ENCODE measurements at regions not wholly inside any gene's neighbourhood (a gene's known extent, or its start where the extent isn't known, plus 50 kb on each side); places are given as distances from the start of the nearest gene placed in this dataset.

DNA sequence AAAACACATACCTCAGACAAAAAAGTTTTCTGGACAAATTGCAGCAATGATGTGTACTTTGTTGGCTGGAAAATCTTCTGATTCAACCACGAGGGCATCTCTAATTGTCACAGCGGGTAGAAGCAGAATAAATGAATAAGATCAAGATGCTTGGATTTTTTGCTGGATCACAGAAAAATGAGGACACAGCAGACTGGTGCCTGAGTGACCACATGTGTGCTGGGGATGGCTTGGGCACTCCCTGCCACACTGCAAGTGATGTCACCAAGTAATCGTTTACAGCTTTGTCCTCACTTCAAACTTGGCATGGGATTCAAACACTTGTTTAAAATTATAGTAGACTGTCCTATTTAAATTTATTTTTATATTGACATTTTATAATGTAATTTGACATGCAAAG is 557.0 kb downstream of the SPRY1 start:
- no peak overlapping the region for H3K4me3 ChIP-seq
- intact Hi-C loops (cut with DNase I), result no loop called here
- TF ChIP-seq POLR2A (IDR thresholded peaks at IDR 0.05), result no peak
- no peak for TF ChIP-seq CTCF (IDR thresholded peaks at IDR 0.05)
- H3K36me3 ChIP-seq, result no peaks in the 10 kb centered on the region
- H3K9me3 ChIP-seq, result no peaks in the 10 kb centered on the region
- no peaks in the 10 kb centered on the region for H3K27me3 ChIP-seq
- 77% methylated on average over 3 of the region's 3 CpGs for WGBS (ENCODE audit: insufficient coverage, low coverage, low lambda C conversion rate, missing lambda C conversion rate)
- H3K27ac ChIP-seq, result no peak overlapping the region
- DNase-seq (no peak), ATAC-seq (no peak)
- H3K4me1 ChIP-seq, result no peaks in the 10 kb centered on the region

DNA sequence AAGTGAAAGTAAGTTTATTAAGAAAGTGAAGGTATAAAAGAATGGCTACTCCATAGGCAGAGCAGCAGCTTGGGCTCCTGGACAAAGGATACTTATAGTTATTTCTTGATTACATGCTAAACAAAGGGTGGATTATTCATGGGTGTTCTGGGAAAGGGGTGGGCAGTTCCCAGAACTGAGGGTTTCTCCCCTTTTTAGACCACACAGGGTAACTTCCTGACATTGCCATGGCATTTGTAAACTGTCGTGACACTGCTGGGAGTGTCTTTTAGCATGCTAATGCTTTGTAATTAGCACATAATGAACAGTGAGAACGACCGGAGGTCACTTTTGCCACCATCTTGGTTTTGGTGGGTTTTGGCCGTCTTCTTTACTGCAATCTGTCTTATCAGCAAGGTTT is 557.6 kb downstream of the SPRY1 start:
- no CpG with 5 or more reads among the region's 4 CpGs for WGBS (ENCODE audit: insufficient coverage, low coverage, low lambda C conversion rate, missing lambda C conversion rate)
- no peak overlapping the region for H3K27ac ChIP-seq
- DNase-seq (no peak), ATAC-seq (no peak)
- no peak overlapping the region for H3K4me3 ChIP-seq
- H3K27me3 ChIP-seq, result no peaks in the 10 kb centered on the region
- no peaks in the 10 kb centered on the region for H3K4me1 ChIP-seq
- intact Hi-C loops (cut with DNase I), result no loop called here
- H3K9me3 ChIP-seq, result no peaks in the 10 kb centered on the region
- H3K36me3 ChIP-seq, result no peaks in the 10 kb centered on the region
- TF ChIP-seq POLR2A (IDR thresholded peaks at IDR 0.05) (no peak), CTCF (IDR thresholded peaks at IDR 0.05) (no peak)

DNA sequence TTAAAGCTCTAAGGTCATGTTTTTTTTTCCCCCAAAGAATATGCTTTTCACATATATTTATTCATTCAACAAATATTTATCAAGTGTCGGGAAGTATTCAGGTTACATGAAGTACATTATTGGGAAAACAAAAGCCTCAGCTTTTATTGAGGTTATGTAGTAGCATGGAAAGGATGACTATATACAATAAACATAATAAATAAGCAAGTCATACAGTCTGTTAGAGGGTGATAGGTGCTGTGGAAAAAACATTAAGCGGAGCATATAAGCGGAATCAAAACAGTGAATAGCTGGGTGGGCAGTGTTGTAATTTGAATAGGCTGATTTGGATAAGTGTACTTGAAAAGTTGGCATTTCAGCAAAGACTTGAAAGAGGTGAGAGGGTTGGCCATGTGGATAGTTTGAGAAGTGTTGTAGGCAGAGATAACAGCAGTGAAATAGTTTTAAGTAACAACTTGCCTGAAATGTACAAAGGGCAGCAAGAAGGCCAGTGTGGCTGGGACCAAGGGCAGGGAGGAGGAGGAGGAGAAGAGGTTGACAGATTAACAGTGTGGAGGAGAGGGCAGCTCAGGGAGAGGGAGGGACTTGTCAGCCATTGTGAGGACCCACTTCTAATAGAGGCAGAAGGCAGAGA is 558.7 kb downstream of the SPRY1 start:
- H3K9me3 ChIP-seq, result no peaks in the 10 kb centered on the region
- no peak for DNase-seq
- no peaks in the 10 kb centered on the region for H3K27me3 ChIP-seq
- WGBS (ENCODE audit: insufficient coverage, low coverage, low lambda C conversion rate, missing lambda C conversion rate), result 86% methylated on average over 3 of the region's 3 CpGs
- no peak for TF ChIP-seq POLR2A (IDR thresholded peaks at IDR 0.05)
- no peak for TF ChIP-seq CTCF (IDR thresholded peaks at IDR 0.05)
- intact Hi-C loops (cut with DNase I), result no loop called here
- H3K4me1 ChIP-seq, result no peaks in the 10 kb centered on the region
- H3K36me3 ChIP-seq, result no peaks in the 10 kb centered on the region
- H3K27ac ChIP-seq, result no peak overlapping the region
- H3K4me3 ChIP-seq, result no peak overlapping the region
- ATAC-seq, result no peak

DNA sequence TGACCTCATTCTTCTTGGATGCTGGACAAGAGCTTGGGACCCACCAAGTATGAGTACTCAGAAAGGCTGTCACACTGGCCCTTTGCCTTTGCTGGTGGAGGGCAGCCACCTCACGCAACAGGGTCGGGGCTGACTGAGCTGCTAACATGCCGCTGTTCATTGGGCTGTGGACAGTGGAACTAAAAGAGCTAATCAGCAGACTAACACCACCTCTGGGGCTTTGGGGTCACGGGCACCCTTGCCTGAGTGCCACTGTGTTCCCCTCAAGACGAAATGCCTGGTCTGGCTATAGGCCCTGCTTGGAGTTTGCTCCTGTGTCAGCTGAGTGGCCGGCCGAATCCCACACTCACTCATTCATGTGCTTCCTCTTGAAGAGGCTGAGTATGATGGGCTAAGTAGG is 559.6 kb downstream of the SPRY1 start:
- H3K27me3 ChIP-seq, result no peaks in the 10 kb centered on the region
- H3K9me3 ChIP-seq, result no peaks in the 10 kb centered on the region
- no peak for ATAC-seq
- intact Hi-C loops (cut with DNase I), result no loop called here
- WGBS (ENCODE audit: insufficient coverage, low coverage, low lambda C conversion rate, missing lambda C conversion rate), result 80% methylated on average over 6 of the region's 7 CpGs
- no peaks in the 10 kb centered on the region for H3K4me1 ChIP-seq
- no peak for DNase-seq
- TF ChIP-seq POLR2A (IDR thresholded peaks at IDR 0.05) (no peak), CTCF (IDR thresholded peaks at IDR 0.05) (no peak)
- H3K36me3 ChIP-seq, result no peaks in the 10 kb centered on the region
- no peak overlapping the region for H3K4me3 ChIP-seq
- no peak overlapping the region for H3K27ac ChIP-seq
